ENCODE measurements at regions not wholly inside any gene's neighbourhood (a gene's known extent, or its start where the extent isn't known, plus 50 kb on each side); places are given as distances from the start of the nearest gene placed in this dataset.
A peak's percentile ranks its signal among the peaks of the same experiment; 100 is the strongest.

- ChIA-PET POLR2A (no interaction called here), CTCF (no interaction called here), RAD21 (ENCODE audit: low non-redundant PET in 1 of 2, low total read pairs in 2 of 2, uncharacterized antibody in 2 of 2, unreplicated experiment in 2 of 2) (no interaction called here)
- H3K27me3 ChIP-seq (ENCODE audit: insufficient read depth, low read length): peaks cover 3% of the 10 kb centered on the region; the same call in 1 of the 2 replicates
- peak overlapping the region; percentile 1 for H2AFZ ChIP-seq (ENCODE audit: low read depth, low read length, poor library complexity, severe bottlenecking)
- no peaks in the 10 kb centered on the region for H3K36me3 ChIP-seq (ENCODE audit: control insufficient read depth in 1 of 2, insufficient read depth in 2 of 2, low read length in 2 of 2)
- peak overlapping the region; percentile 66 for H3K4me2 ChIP-seq (ENCODE audit: low read length)
- ATAC-seq (peak; percentile 50), DNase-seq (ENCODE audit: low read depth, low spot score) (no peak)
- no peaks in the 10 kb centered on the region for H3K79me2 ChIP-seq (ENCODE audit: insufficient read depth, low read length)
- no peaks in the 10 kb centered on the region for H3K9me2 ChIP-seq (ENCODE audit: insufficient read depth)
- no peaks in the 10 kb centered on the region for H3K9me3 ChIP-seq (ENCODE audit: control insufficient read depth in 1 of 2, insufficient read depth in 1 of 2, low read depth in 1 of 2, low read length in 2 of 2)
- peaks cover 40 to 48% of the 10 kb centered on the region in 2 experiments for H3K4me1 ChIP-seq (ENCODE audit: control insufficient read depth in 1 of 2, insufficient read depth in 2 of 2, low read length in 2 of 2)
- peak overlapping the region; percentile 13 for H3K9ac ChIP-seq (ENCODE audit: low read length)
- H3K4me3 ChIP-seq (replicated peaks in 1 of 2; ENCODE audit: low read depth in 1 of 2, low read length in 2 of 2): peak overlapping the region in 1 of 2 experiments; percentile 14; a peak in 2 of 4 replicates
- H4K20me1 ChIP-seq (ENCODE audit: insufficient read depth): no peaks in the 10 kb centered on the region
- intact Hi-C loops (cut with micrococcal nuclease): no loop called here
- peak overlapping the region; percentile 38 for H3K27ac ChIP-seq (ENCODE audit: low read depth, low read length)
- BruUV-seq (replicated peaks): no TSS peak
- TF ChIP-seq JUND (IDR thresholded peaks at IDR 0.05) (no peak), TCF7L2 (IDR thresholded peaks at IDR 0.05; ENCODE audit: borderline replicate concordance, extremely low read depth, insufficient read depth, insufficient read length) (no peak), REST (IDR thresholded peaks at IDR 0.05; ENCODE audit: low read depth) (no peak), ATF3 (IDR thresholded peaks at IDR 0.05) (no peak), ZBTB33 (IDR thresholded peaks at IDR 0.05; ENCODE audit: extremely low read depth, insufficient replicate concordance, low read length) (no peak), CBX3 (IDR thresholded peaks at IDR 0.05; ENCODE audit: low read depth) (no peak), SRF (IDR thresholded peaks at IDR 0.05; ENCODE audit: low read depth) (no peak), CEBPB (IDR thresholded peaks at IDR 0.05; ENCODE audit: low read depth) (no peak), EGR1 (IDR thresholded peaks at IDR 0.05; ENCODE audit: low read depth) (no peak), ELF1 (IDR thresholded peaks at IDR 0.05; ENCODE audit: borderline replicate concordance, low read depth) (no peak), YY1 (IDR thresholded peaks at IDR 0.05; ENCODE audit: extremely low read depth, insufficient replicate concordance, low read depth, low read length) (no peak), CTCF (IDR thresholded peaks at IDR 0.05 in 2 of 3, conservative IDR thresholded peaks at IDR 0.05 in 1 of 3; ENCODE audit: borderline replicate concordance in 1 of 3, insufficient read depth in 1 of 3, low read depth in 2 of 3, low read length in 2 of 3) (no peak), ZNF274 (IDR thresholded peaks at IDR 0.05; ENCODE audit: low read depth, low read length) (no peak), POLR2AphosphoS5 (IDR thresholded peaks at IDR 0.05; ENCODE audit: low read depth, low read length) (no peak), EZH2phosphoT487 (IDR thresholded peaks at IDR 0.05; ENCODE audit: borderline replicate concordance) (no peak)
Measured at GRCh38 chr15:70494517-70494851, 268.9 kb downstream of the UACA start.
